ENCODE measurements at regions not wholly inside any gene's neighbourhood (a gene's known extent, or its start where the extent isn't known, plus 50 kb on each side); places are given as distances from the start of the nearest gene placed in this dataset.
"Not testable (repeated sequence)": the region's sequence is repeated elsewhere in the genome, so short reads cannot be mapped to it uniquely, and the experiment has no call there.

DNA sequence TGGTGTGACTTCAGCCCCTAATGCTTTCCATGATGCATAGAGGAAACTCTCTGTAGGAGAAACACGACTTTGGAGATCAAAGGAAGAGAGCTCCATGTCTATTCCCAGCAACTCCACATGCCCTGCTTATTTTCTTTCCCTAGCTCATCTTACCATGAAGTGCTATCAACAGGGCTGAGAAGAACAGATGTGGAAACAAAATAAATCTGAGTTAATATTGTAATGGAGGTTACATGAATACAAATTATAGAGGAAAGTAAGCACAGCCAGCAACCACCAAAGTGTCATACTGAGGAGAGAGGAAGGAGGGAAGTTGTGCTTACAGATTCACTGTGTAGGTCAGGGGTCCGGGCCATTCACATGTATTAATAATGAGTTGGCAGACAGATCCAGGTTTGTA, 157.5 kb downstream of the RFPL4B start:
- no peak for DNase-seq (ENCODE audit: low spot score)

DNA sequence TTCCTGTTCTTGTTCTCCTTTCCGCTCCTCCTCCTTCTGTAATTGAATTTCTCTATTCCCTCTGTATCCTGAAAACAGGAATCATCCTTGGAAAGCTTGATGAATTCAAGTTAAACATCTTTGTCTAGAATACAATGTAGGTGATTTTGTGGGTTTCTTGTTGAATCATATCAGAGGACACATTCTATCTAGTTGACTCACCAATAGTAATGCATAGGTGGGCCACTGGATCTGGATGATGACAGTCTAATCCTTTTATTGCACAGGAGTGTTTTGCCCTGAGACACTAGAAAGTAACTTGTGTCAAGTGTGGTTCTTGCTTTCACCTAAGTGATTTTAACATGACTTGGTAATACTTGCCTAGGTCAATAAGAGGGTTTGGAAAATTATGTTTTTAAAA, 164.3 kb downstream of the RFPL4B start:
- DNase-seq (ENCODE audit: low spot score): no peak

DNA sequence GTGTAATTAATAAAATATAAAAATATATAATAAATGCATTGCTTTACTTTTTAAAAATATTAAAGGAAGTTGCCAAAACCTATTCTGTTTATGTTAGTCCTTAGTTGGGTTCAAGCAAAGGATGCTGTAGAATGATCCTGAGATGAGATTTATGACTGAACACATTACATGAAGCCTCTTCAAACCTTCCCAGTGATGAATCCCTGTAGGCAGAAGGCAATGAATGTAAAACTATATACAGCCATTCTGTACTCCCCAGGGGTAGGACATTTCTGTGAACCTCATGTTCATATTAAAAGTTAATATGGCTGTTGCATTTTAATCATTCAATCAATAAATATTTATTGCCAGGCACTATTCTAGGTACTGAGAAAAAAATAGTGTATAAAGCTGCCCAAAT, 166.0 kb downstream of the RFPL4B start:
- DNase-seq (ENCODE audit: low spot score): no peak

DNA sequence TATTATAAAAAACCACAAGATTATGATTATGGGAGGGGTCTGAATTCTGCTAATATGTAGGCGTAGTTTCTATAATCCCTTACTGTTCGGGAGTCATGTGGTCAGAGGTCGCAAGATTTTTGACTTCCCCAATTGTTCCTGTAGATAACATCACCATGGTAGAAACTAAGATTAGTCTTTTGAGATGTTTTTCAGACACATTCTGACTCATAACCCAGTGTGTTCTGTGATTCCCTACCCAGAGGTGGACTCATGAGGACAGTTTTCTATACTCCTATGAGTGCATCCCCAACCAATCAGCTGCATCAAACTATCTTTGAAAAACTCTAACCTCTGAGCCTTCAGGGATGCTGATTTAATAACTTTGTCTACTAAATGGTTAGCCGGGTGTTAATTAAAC, 175.5 kb downstream of the RFPL4B start:
- DNase-seq (ENCODE audit: low spot score): no peak

DNA sequence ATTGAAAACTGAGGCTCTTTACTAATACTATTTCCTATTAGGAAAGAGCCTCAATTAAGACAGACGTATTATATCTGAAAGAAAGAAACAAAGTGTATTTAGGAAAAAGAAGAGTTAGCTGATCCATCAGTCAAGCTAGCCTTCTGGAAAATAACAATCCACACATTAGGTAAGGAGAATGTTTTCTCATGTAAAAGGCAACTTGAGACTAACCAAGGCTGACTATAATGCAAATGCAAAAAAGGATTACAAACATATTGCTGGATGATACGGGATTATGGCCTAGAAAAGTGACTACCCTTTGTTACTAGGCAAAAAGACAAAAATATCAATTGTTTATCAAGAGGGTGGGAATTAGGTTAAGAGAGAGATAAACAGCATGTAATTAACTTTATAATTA, 176.9 kb downstream of the RFPL4B start:
- no peak for DNase-seq (ENCODE audit: low spot score)

DNA sequence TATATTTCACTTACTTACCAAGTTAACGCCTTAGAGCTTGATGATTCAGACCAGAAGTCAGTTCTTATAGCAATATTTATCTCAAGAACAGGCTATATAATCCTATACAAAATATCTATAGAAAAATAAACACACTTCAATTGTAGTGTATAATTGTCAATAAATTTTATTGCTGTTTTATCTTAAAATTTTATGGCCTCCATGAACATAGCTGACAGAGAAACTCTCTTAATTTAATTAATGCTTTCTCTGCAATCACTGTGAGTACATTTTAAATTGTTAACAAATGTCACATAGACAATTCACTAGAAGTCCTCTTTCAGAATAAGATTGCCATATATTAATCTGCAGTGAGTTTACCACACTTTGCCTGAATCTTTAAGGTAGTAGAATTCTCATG, 178.6 kb downstream of the RFPL4B start:
- DNase-seq (ENCODE audit: low spot score): no peak

DNA sequence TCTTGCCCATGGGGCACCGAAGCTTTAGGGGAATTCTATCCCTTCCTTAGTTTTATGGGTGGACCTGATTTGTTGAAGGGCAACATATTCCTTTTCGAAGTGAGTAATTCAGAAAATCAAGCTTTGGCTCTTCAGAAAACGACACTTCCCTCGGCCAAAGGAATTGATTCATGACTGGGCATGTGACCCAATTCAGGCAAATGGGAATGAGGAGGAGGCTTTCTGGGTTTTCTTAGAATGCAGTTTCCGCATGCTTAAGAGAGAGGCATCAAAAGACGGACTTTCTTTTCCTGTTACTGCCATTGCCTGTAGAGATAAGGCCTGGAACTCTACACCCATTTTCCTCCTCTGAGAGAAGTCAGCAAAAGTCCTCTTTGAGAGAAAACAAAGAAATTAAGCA, 179.5 kb downstream of the RFPL4B start:
- DNase-seq (ENCODE audit: low spot score): no peak

DNA sequence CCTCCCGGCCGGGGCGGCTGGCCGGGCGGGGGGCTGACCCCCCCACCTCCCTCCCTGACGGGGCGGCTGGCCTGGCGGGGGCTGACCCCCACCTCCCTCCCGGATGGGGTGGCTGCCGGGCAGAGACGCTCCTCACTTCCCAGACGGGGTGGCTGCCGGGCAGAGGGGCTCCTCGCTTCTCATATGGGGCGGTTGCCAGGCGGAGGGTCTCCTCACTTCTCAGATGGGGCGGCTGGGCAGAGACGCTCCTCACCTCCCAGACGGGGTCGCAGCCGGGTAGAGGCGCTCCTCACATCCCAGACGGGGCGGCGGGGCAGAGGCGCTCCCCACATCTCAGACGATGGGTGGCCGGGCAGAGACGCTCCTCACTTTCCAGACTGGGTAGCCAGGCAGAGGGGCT, 181.2 kb downstream of the RFPL4B start:
- not testable (repeated sequence) for DNase-seq (ENCODE audit: low spot score)

DNA sequence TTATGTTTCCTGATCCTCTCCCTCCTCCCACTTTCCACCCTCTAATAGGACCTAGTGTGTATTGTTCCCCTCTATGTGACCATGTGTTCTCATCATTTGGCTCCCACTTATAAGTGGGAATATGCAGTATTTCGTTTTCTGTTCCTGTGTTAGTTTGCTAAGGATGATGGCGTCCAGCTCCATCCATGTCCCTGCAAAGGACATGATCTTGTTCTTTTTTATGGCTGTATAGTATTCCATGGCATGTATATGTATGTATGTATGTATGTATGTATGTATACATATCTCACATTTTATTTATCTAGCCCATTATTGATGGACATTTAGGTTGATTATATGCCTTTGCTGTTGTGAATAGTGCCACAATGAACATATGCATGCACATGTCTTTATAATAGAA, 188.7 kb downstream of the RFPL4B start:
- no peak for DNase-seq (ENCODE audit: low spot score)

DNA sequence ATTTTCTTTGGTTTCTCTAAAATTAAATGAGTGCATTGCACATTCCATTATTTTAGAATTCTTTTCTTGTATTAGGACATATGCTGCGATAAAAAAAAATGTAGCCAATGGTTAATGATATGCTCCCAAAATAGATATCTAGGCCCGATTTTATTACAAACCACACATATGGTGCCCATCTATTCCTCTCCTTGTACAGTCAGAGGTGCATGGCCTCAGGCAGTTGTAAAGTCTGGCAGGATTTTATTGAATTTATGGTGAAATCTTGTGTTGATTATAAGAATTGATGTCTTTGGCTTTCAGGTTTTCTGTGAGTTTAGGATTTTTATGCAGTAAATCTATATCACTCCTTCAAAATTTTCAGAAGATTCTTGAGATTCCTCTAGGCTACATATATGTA, 192.2 kb downstream of the RFPL4B start:
- DNase-seq (ENCODE audit: low spot score): no peak

DNA sequence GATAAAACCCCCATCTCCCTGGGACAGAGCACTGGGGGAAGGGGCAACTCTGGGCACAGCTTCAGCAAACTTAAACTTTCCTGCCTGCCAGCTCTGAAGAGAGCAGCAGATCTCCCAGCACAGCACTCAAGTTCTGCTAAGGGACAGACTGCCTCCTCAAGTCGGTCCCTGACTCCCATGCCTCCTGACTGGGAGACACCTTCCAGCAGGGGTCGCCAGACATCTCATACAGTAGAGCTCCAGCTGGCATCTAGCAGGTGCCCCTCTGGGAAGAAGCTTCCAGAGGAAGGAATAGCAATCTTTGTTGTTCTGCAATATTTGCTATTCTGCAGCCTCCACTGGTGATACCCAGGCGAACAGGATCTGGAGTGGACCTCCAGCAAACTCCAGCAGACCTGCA, 194.7 kb downstream of the RFPL4B start:
- not testable (repeated sequence) for DNase-seq (ENCODE audit: low spot score)

DNA sequence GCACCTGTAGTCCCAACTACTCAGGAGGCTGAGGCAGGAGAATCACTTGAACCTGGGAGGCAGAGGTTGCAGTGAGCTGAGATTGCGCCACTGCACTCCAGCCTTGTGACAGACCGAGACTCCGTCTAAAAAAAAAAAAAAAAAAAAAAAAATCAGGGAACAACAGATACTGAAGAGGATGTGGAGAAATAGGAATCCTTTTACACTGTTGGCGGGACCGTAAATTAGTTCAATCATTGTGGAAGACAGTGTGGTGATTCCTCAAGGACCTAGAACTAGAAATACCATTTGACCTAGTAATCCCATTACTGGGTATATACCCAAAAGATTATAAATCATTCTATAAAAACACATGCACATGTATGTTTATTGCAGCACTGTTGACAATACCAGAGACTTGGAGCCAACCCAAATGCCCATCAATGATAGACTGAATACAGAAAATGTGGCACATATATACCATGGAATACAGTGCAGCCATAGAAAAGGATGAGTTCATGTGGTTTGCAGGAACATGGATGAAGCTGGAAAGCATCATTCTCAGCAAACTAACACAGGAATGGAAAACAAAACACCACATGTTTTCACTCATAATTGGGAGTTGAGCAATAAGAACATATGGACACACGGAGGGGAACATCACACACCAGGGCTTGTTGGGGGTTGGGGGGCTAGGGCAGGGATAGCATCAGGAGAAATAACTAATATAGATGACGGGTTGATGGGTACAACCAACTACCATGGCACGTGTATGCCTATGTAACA, 200.4 kb downstream of the RFPL4B start:
- not testable (repeated sequence) for DNase-seq (ENCODE audit: low spot score)

DNA sequence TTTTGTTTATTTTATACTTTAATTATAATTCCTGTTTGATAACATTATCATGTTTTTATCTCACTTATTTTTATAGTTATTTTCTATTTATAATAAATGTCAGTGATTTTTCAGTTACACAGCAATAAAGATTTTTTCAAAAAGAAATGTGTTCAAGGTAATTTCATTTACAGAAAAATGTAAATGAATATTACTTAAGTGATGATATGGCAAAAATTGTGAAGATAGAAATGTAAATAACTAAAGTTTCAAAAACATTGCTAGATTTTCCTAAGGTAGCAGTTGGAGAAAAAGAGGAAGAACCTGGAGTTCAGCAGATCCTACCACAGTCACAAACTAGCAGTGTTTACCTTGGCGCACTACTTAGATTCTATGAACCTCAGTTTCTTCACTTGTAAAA, 202.6 kb downstream of the RFPL4B start:
- no peak for DNase-seq (ENCODE audit: low spot score)

DNA sequence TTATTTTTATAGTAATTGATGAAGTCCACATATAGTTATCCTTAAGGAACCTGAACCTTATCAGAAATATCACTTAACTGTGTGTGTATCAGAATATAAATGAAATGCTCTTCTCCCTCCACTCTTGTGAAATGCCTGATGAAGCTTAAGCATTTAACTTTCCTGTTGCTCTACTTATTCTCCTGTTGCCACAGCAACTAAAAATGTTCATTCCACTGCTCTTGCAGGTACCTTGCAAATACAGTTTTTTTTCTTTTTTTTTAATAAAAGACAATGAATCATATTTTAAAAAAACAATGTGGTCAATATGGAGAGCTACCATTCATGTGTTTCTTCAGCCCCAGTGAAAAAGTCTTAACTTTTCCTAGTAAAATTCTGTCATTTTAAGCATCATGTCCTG, 210.3 kb downstream of the RFPL4B start:
- no peak for DNase-seq (ENCODE audit: low spot score)

DNA sequence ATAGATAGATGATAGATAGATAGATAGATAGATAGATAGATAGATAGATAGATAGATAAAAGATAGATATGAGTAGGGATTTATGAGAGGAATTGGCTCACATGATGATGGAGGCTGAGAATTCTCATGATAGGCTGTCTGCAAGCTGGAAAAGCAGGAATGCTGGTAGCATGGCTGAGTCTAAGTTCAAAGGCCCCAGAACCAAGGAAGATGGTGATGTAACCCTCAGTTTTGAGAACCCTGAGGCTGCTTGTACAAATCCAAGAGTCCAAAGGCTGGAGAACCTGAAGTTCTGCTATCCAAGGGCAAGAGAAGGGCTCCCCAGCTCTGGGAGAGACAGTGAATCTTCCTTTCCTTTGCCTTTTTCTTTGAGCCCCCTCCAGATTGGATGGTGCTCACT, 210.8 kb downstream of the RFPL4B start:
- DNase-seq (ENCODE audit: low spot score): no peak

DNA sequence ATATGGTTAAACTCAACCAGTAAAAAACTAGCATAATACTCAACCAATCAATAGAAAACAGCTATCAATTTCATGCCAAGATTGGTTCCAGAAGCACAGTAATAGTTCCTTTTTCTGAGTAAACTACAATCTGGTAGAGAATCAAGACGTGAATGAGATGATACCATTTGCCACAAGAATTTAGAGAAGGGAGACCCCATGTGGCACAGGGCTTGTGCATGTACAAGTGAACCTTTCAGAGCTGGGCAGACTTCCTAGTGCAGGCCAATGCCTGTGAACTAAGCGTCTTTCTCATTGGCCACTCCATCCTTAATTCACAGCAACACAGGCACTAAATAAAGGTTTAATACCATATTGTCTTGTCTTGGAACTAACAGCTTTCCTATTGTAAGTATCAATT, 213.5 kb downstream of the RFPL4B start:
- no peak for DNase-seq (ENCODE audit: low spot score)

DNA sequence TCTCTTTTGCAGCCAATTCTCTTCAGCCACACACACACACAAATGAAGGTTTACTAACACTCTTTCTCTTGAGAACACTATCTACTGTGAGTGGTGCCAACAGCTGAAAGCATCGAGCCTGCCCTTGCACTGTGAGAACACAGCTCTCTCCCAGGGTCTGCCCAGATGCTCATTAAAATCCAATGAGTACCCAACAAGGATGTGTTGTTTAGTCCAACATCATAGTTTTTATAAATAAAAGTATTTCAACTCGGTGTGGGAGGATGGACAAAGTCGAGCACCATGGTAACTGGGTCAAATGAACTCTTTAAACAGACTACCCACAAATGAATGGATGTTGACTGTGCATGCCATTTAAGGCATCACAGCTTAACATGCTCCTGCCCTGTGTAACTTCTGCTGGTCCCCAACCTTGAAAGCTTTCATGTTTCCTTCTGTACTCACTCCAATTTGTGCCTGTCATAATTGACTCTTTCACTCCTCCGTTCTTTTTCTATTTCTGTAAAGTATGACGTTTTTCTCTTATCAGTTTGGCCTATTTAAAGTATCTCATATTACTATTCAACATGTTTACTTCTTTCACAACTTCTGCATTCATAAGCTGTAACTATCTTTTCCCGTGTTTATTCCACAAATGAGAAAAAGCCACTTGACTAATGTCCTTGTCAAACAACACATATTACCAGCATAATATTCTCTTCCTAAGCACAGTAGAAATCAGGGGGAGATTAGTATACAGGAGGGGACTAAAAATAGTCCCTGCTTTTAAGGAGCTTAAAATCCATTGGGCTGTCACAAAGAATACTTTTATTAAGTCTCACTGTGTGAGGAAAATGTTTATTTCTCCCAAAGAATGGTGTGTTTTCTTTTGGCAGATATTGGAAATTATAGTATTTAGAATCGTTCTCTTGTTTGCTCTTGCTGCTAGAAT, 215.4 kb downstream of the RFPL4B start:
- DNase-seq (ENCODE audit: low spot score): no peak

DNA sequence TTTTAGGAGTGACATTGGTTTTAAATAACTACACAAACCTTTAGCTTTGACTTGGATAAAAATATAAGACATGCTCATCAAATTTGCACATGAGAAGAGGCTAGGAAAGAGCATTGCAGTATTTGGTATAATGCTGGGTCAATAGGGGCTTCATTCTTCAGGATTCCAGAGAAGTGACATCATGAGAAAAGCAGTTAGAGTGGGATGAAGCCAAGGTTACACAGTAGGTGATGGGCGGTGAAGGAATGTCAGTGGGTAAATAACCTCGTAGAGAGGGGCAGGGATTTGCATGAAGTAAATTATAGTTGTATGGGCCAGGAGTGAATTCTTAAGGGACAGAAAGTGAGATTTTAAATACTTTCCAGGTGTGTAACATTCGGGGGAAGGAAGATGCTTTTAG, 216.2 kb downstream of the RFPL4B start:
- no peak for DNase-seq (ENCODE audit: low spot score)

DNA sequence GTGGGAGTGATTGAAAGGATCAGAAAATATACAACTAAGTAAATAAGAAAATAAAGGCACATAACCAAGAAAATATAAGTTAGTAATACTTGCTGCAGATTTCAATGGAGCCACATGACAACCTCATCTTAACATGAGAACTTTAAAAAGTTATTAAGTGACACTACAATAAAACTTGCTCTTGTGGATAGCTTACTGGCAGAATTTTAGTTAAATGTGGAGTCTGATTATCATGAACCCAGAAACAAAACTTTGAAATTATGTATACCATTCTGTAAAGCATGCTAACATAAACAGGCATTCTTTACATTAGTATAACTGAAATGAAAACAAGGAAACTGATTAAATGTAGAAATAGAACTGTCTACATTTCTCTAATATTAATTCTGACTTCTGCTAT, 220.9 kb downstream of the RFPL4B start:
- DNase-seq (ENCODE audit: low spot score): no peak

DNA sequence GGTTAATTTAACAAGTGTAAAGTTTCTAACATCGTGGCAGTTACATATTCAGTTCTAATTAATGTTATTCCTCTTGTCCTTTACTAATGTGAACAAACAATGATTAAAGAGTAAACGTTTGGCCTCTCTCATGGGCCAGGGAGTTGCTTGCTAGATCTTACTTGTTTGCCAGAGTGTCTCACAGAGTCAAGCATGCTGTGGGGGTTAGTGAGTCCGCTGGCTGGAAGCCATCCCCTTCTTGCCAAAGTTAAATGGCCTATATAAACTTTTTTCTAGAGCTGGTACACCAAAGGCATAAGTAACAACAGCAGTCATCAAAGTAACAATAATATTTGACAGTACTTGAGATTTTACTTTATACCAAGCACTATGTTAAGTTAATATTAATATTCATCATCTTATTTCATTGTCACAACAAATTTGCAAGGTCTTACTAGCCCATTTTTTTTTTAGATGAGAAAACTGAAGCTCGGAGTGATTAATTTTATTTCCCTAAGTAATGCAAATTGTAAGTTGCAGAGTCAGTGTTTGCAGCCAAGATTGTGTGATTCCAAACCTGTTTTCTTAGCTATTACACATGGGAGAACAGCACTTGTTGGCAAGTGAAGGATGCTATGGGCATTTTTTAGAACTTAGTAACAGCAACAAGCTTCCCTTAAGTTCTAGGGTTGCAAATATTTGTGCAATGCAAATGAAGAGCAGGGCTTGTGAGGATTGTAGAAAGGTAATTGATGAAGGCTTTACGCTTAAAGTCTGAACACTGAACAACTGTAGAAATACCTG, 224.5 kb downstream of the RFPL4B start:
- no peak for DNase-seq (ENCODE audit: low spot score)

DNA sequence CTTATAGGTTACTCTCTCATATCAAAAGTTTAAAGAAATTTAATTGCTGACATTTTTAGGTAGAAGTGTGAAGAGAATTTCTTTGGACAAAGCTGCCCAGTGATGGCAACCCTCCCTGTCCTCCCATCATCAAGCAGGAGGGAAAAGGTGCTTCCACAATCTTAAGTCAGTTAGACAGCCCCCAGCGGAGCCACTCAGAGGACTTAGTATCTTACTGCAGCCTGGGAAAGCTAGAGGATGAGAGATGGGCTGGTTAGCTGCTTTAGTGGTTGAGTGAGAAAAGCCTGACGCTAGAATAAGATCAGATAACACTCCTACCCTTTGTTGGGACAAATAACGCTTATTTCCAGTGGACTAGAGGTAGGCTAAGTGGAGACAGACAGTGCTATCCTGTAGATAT, 227.1 kb downstream of the RFPL4B start:
- no peak for DNase-seq (ENCODE audit: low spot score)

DNA sequence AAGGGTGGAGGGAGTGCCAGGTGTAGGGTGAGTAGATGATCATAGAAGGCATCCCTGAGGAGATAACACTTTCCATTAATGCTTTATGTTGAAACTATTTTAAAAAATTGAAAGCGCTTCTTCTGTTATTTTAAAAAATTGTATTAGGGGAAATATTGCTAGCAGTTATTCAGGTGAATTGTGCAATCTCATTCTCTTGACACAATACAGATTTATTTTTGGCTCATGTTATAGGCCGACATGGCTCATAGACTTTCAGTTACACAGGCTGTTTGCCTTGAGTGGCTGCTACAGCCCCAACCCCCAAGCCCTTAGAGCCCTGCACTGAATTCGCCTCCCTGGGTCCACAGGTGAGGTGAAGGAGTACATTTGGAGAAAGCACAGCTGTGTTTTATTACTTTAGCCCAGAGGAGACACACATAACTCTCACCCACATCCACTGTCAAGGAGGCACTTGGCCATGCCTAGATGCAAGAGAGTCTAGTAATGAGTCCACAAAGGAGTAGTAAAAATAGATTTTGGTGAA, 228.2 kb downstream of the RFPL4B start:
- no peak for DNase-seq (ENCODE audit: low spot score)
